K562 (cell line): ENCODE measurements at regions not wholly inside any gene's neighbourhood (a gene's known extent, or its start where the extent isn't known, plus 50 kb on each side); places are given as distances from the start of the nearest gene placed in this dataset.

Source experiments
- FOS ChIP-seq: IDR thresholded peaks from 3 replicates; pipeline ENCODE4 v1.6.1; 2011; ENCODE audit not compliant: insufficient read length; ENCODE audit errors: extremely low read depth
- NFATC3 ChIP-seq: fragments of 450-650 bp; IDR thresholded peaks from 2 replicates; pipeline ENCODE4 v1.6.1; 2017; ENCODE audit warnings: mild to moderate bottlenecking
- PTRF ChIP-seq: fragments of 450-650 bp; IDR thresholded peaks from 2 replicates; pipeline ENCODE4 v1.6.1; 2016; ENCODE audit warnings: mild to moderate bottlenecking, missing genetic modification characterization, missing compliant biosample characterization
- TF ChIP-seq, protein P1 (sequence below): fragments of 200-800 bp; sonication (Bioruptor generic); IDR thresholded peaks from 2 replicates; pipeline ENCODE4 v1.6.1; 2016; ENCODE audit warnings: missing genetic modification characterization, missing compliant biosample characterization
- TF ChIP-seq, protein P2 (sequence below): IDR thresholded peaks from 2 replicates; pipeline ENCODE4 v1.6.1; 2016; ENCODE audit warnings: missing genetic modification characterization, missing compliant biosample characterization

DNA sequence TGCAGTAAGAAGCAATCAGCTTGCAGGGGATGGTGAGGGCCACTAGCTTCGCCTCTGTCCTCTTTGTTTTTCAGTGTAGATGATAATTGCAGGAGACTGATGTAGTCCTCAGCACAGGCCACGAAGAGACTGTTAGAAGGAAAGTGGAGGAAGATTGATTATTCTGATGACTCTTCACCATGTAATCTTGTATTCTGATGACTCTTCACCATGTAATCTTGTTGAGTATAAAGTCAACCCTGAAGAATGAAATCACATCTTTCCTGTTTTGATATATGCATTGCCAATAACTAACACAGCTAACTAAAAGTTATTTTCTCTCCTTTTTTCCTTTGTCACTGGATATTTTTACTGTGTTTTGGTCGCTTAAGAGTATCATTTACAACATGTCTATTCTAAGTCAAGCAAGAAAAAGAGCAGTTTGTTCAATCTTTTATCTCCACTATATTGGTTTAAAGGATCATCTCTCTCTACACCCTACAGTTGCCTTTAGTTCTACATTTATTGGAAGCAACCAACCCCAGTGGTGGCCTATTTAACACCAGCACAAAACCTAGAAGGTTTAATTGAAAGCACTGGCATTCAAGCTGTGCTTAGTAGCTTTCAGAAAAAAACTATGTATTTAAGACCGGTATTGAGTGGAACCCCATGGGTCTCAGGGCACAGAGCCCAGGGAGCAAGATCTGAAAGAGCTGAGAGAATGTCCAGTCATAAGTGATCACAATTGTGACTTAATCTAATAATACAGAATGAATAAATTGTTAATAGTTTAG, 107.2 kb upstream of the BTBD3 start (continued):
- TF ChIP-seq, protein P1, sequence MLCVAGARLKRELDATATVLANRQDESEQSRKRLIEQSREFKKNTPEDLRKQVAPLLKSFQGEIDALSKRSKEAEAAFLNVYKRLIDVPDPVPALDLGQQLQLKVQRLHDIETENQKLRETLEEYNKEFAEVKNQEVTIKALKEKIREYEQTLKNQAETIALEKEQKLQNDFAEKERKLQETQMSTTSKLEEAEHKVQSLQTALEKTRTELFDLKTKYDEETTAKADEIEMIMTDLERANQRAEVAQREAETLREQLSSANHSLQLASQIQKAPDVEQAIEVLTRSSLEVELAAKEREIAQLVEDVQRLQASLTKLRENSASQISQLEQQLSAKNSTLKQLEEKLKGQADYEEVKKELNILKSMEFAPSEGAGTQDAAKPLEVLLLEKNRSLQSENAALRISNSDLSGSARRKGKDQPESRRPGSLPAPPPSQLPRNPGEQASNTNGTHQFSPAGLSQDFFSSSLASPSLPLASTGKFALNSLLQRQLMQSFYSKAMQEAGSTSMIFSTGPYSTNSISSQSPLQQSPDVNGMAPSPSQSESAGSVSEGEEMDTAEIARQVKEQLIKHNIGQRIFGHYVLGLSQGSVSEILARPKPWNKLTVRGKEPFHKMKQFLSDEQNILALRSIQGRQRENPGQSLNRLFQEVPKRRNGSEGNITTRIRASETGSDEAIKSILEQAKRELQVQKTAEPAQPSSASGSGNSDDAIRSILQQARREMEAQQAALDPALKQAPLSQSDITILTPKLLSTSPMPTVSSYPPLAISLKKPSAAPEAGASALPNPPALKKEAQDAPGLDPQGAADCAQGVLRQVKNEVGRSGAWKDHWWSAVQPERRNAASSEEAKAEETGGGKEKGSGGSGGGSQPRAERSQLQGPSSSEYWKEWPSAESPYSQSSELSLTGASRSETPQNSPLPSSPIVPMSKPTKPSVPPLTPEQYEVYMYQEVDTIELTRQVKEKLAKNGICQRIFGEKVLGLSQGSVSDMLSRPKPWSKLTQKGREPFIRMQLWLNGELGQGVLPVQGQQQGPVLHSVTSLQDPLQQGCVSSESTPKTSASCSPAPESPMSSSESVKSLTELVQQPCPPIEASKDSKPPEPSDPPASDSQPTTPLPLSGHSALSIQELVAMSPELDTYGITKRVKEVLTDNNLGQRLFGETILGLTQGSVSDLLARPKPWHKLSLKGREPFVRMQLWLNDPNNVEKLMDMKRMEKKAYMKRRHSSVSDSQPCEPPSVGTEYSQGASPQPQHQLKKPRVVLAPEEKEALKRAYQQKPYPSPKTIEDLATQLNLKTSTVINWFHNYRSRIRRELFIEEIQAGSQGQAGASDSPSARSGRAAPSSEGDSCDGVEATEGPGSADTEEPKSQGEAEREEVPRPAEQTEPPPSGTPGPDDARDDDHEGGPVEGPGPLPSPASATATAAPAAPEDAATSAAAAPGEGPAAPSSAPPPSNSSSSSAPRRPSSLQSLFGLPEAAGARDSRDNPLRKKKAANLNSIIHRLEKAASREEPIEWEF = no peak
- no peak for TF ChIP-seq NFATC3
- no peak for TF ChIP-seq PTRF
- TF ChIP-seq, protein P2, sequence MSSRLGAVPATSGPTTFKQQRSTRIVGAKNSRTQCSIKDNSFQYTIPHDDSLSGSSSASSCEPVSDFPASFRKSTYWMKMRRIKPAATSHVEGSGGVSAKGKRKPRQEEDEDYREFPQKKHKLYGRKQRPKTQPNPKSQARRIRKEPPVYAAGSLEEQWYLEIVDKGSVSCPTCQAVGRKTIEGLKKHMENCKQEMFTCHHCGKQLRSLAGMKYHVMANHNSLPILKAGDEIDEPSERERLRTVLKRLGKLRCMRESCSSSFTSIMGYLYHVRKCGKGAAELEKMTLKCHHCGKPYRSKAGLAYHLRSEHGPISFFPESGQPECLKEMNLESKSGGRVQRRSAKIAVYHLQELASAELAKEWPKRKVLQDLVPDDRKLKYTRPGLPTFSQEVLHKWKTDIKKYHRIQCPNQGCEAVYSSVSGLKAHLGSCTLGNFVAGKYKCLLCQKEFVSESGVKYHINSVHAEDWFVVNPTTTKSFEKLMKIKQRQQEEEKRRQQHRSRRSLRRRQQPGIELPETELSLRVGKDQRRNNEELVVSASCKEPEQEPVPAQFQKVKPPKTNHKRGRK = no peak
- no peak for TF ChIP-seq FOS
- TF ChIP-seq, all 486 proteins: peak for 0
